ENCODE measurements at regions not wholly inside any gene's neighbourhood (a gene's known extent, or its start where the extent isn't known, plus 50 kb on each side); places are given as distances from the start of the nearest gene placed in this dataset.

DNA sequence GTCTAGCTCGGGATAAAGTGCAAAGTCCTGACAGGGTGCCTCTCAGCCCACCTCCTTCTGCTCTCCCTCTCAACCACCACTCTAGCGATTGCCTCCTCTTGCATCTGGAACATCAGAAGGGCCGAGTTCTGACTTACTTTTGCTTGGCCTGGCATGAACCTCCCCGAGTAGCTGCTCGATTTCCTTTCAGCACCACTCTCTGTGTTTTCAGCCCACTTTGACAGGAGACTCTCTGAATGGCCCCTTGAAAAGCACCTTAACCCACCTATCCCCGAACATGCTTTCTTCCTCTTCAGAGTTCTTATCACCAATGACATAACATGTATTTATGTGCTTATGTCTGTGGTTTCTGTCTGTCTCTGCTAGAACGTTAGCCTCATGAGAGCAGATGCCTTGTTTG is 225.8 kb upstream of the RUNX1 start:
- TF ChIP-seq, protein P1, sequence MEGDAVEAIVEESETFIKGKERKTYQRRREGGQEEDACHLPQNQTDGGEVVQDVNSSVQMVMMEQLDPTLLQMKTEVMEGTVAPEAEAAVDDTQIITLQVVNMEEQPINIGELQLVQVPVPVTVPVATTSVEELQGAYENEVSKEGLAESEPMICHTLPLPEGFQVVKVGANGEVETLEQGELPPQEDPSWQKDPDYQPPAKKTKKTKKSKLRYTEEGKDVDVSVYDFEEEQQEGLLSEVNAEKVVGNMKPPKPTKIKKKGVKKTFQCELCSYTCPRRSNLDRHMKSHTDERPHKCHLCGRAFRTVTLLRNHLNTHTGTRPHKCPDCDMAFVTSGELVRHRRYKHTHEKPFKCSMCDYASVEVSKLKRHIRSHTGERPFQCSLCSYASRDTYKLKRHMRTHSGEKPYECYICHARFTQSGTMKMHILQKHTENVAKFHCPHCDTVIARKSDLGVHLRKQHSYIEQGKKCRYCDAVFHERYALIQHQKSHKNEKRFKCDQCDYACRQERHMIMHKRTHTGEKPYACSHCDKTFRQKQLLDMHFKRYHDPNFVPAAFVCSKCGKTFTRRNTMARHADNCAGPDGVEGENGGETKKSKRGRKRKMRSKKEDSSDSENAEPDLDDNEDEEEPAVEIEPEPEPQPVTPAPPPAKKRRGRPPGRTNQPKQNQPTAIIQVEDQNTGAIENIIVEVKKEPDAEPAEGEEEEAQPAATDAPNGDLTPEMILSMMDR (IDR thresholded peaks at IDR 0.05; ENCODE audit: low read length): no peak
- TF ChIP-seq EZH2 (optimal IDR thresholded peaks at IDR 0.05; ENCODE audit: low read depth, low read length) (no peak), EZH2phosphoT487 (IDR thresholded peaks at IDR 0.05; ENCODE audit: low read length) (no peak)
